K562 (cell line): ENCODE measurements at regions not wholly inside any gene's neighbourhood (a gene's known extent, or its start where the extent isn't known, plus 50 kb on each side); places are given as distances from the start of the nearest gene placed in this dataset.

Source experiments
- CHAMP1 ChIP-seq: fragments of 450-650 bp; IDR thresholded peaks from 2 replicates; pipeline ENCODE4 v1.6.1; 2016; ENCODE audit warnings: mild to moderate bottlenecking
- ETV5 ChIP-seq: sonication (generic); formaldehyde crosslinking; IDR thresholded peaks from 2 replicates; pipeline ENCODE4 v1.4.0; 2020; ENCODE audit warnings: low read depth, mild to moderate bottlenecking, missing genetic modification reagents
- EWSR1 ChIP-seq: fragments of 450-650 bp; IDR thresholded peaks from 2 replicates; pipeline ENCODE4 v1.6.1; 2018; ENCODE audit warnings: borderline replicate concordance, mild to moderate bottlenecking, low read depth, moderate library complexity; ENCODE audit not compliant: partially characterized antibody
- GABPA ChIP-seq: fragments of 200-800 bp; sonication (Bioruptor generic); conservative IDR thresholded peaks from 2 replicates; pipeline ENCODE4 v1.6.1; 2016; ENCODE audit warnings: low read depth, missing genetic modification characterization, missing compliant biosample characterization
- HDAC6 ChIP-seq: IDR thresholded peaks from 2 replicates; pipeline ENCODE4 v1.6.1; 2012; ENCODE audit warnings: low read depth, mild to moderate bottlenecking, control low read depth, inconsistent platforms, low read length, moderate library complexity
- MAX ChIP-seq: sonication (generic); formaldehyde crosslinking; IDR thresholded peaks from 2 replicates; pipeline ENCODE4 v1.9.0; 2022; ENCODE audit warnings: mild to moderate bottlenecking, missing genetic modification reagents
- MAZ ChIP-seq, 2 experiments: fragments of 450-650 bp in 1 of 2; sonication (generic) in 1 of 2; formaldehyde crosslinking; IDR thresholded peaks in 1 of 2; conservative IDR thresholded peaks in 1 of 2; 2 replicates each; pipeline versions ENCODE4 v1.4.0 to v1.5.0; 2020; ENCODE audit warnings: mild to moderate bottlenecking in 1 of 2, missing genetic modification reagents in 1 of 2
- PHF8 ChIP-seq: fragments of 200-600 bp; sonication (generic); IDR thresholded peaks from 2 replicates; pipeline ENCODE4 v1.6.1; 2012; ENCODE audit warnings: mixed run types, mild to moderate bottlenecking, inconsistent platforms, low read length, moderate library complexity, borderline replicate concordance
- RBM14 ChIP-seq: fragments of 200-400 bp; formaldehyde crosslinking; IDR thresholded peaks from 2 replicates; pipeline ENCODE4 v1.6.1; 2018; ENCODE audit warnings: low read depth, mild to moderate bottlenecking, low read length, moderate library complexity, borderline replicate concordance; ENCODE audit not compliant: insufficient read depth
- ZBTB11 ChIP-seq, 3 experiments: fragments of 200-800 bp in 1 of 3; fragments of 250-450 bp in 1 of 3; fragments of 450-650 bp in 1 of 3; sonication (Bioruptor Pico) in 1 of 3; sonication (Bioruptor generic) in 1 of 3; formaldehyde crosslinking in 1 of 3; IDR thresholded peaks; 2 replicates each; pipeline versions ENCODE4 v1.6.1 to v1.8.0; 2016 to 2022; ENCODE audit warnings: mild to moderate bottlenecking in 2 of 3, missing genetic modification characterization in 2 of 3, missing compliant biosample characterization in 1 of 3, moderate library complexity in 1 of 3
- ZFX ChIP-seq: sonication (generic); formaldehyde crosslinking; IDR thresholded peaks from 2 replicates; pipeline ENCODE4 v1.8.0; 2022; ENCODE audit warnings: mild to moderate bottlenecking, missing genetic modification reagents, moderate library complexity
- ZKSCAN3 ChIP-seq: fragments of 250-450 bp; sonication (Bioruptor Pico); IDR thresholded peaks from 2 replicates; pipeline ENCODE4 v1.4.0; 2020
- ZNF3 ChIP-seq: fragments of 250-450 bp; sonication (Bioruptor Pico); IDR thresholded peaks from 2 replicates; pipeline ENCODE4 v1.5.0; 2021; ENCODE audit warnings: mild to moderate bottlenecking, moderate library complexity
- TF ChIP-seq, protein P1 (sequence below), 2 experiments: fragments of 450-650 bp; conservative IDR thresholded peaks; 2 replicates each; pipeline ENCODE4 v1.6.1; 2017; ENCODE audit warnings: mild to moderate bottlenecking in 2 of 2, moderate library complexity in 2 of 2
- TF ChIP-seq, protein P2 (sequence below): sonication (generic); formaldehyde crosslinking; IDR thresholded peaks from 2 replicates; pipeline ENCODE4 v1.8.0; 2022; ENCODE audit warnings: mild to moderate bottlenecking, missing genetic modification reagents
- TF ChIP-seq, protein P3 (sequence below): conservative IDR thresholded peaks from 2 replicates; pipeline ENCODE4 v1.6.1; 2011; ENCODE audit warnings: low read depth, mild to moderate bottlenecking, low read length; ENCODE audit not compliant: control insufficient read depth

GRCh38 chr12:93115198-93115601 lies 186.1 kb upstream of the EEA1 start (continued):
- TF ChIP-seq, protein P1, sequence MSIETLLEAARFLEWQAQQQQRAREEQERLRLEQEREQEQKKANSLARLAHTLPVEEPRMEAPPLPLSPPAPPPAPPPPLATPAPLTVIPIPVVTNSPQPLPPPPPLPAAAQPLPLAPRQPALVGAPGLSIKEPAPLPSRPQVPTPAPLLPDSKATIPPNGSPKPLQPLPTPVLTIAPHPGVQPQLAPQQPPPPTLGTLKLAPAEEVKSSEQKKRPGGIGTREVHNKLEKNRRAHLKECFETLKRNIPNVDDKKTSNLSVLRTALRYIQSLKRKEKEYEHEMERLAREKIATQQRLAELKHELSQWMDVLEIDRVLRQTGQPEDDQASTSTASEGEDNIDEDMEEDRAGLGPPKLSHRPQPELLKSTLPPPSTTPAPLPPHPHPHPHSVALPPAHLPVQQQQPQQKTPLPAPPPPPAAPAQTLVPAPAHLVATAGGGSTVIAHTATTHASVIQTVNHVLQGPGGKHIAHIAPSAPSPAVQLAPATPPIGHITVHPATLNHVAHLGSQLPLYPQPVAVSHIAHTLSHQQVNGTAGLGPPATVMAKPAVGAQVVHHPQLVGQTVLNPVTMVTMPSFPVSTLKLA (conservative IDR thresholded peaks at IDR 0.05), result peak; percentile 28 to 66; a peak in 3 of 4 replicates
- TF ChIP-seq EWSR1 (no peak), MAX (peak; percentile 47), GABPA (tag) (no peak), ZNF3 (CRISPR knock-in tag) (no peak), ETV5 (CRISPR knock-in tag) (no peak), PHF8 (no peak), ZBTB11 (CRISPR knock-in tag; IDR thresholded peaks at IDR 0.05) (0 out of 6 replicates have a peak, but pooled peaks of 1 of the 3 experiments have one; percentile 44), HDAC6 (no peak), ZFX (CRISPR knock-in tag) (0 out of 2 replicates have a peak, but pooled peaks have one; percentile 18), CHAMP1 (peak; percentile 70; the same call in 1 of the 2 replicates), RBM14 (no peak), ZKSCAN3 (CRISPR knock-in tag) (no peak), MAZ (CRISPR knock-in tag; conservative IDR thresholded peaks at IDR 0.05 in 1 of 2, IDR thresholded peaks at IDR 0.05 in 1 of 2) (no peak)
- TF ChIP-seq, protein P2, sequence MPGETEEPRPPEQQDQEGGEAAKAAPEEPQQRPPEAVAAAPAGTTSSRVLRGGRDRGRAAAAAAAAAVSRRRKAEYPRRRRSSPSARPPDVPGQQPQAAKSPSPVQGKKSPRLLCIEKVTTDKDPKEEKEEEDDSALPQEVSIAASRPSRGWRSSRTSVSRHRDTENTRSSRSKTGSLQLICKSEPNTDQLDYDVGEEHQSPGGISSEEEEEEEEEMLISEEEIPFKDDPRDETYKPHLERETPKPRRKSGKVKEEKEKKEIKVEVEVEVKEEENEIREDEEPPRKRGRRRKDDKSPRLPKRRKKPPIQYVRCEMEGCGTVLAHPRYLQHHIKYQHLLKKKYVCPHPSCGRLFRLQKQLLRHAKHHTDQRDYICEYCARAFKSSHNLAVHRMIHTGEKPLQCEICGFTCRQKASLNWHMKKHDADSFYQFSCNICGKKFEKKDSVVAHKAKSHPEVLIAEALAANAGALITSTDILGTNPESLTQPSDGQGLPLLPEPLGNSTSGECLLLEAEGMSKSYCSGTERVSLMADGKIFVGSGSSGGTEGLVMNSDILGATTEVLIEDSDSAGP (CRISPR knock-in tag), result no peak
- TF ChIP-seq, protein P3, sequence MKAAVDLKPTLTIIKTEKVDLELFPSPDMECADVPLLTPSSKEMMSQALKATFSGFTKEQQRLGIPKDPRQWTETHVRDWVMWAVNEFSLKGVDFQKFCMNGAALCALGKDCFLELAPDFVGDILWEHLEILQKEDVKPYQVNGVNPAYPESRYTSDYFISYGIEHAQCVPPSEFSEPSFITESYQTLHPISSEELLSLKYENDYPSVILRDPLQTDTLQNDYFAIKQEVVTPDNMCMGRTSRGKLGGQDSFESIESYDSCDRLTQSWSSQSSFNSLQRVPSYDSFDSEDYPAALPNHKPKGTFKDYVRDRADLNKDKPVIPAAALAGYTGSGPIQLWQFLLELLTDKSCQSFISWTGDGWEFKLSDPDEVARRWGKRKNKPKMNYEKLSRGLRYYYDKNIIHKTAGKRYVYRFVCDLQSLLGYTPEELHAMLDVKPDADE, result no peak
